HL-60 (cell line): ENCODE measurements at regions not wholly inside any gene's neighbourhood (a gene's known extent, or its start where the extent isn't known, plus 50 kb on each side); places are given as distances from the start of the nearest gene placed in this dataset.

Experiments
- DNase-seq, 2 experiments: peaks; one replicate each; pipeline ENCODE4 v3.0.0-alpha.2; 2010 to 2020; ENCODE audit warnings: low read depth in 1 of 2, low spot score in 1 of 2
- H3K27ac ChIP-seq: fragments of 250-450 bp; sonication (Bioruptor Pico); replicated peaks from 2 replicates; pipeline ENCODE4 v1.5.1; 2020; ENCODE audit warnings: mild to moderate bottlenecking, moderate library complexity
- H3K27me3 ChIP-seq: fragments of 250-450 bp; sonication (Bioruptor Pico); 2 replicates; pipeline ENCODE4 v1.5.1; 2021; ENCODE audit warnings: mild to moderate bottlenecking, moderate library complexity; ENCODE audit not compliant: insufficient read depth, poor library complexity, severe bottlenecking
- H3K4me3 ChIP-seq: replicated peaks from 2 replicates; pipeline ENCODE4 v1.5.1; 2011; ENCODE audit warnings: mild to moderate bottlenecking, control low read depth, low read length; ENCODE audit not compliant: insufficient read depth
- GABPA ChIP-seq: IDR thresholded peaks from 2 replicates; pipeline ENCODE4 v1.6.1; 2012; ENCODE audit warnings: low read depth
- POLR2AphosphoS5 ChIP-seq: IDR thresholded peaks from 2 replicates; pipeline ENCODE4 v1.6.1; 2012; ENCODE audit warnings: low read depth
- REST ChIP-seq: IDR thresholded peaks from 2 replicates; pipeline ENCODE4 v1.6.1; 2012; ENCODE audit warnings: low read depth; ENCODE audit not compliant: insufficient replicate concordance
- SPI1 ChIP-seq: IDR thresholded peaks from 2 replicates; pipeline ENCODE4 v1.6.1; 2012; ENCODE audit warnings: low read depth, mild to moderate bottlenecking, borderline replicate concordance
- TF ChIP-seq, protein P1 (sequence below): IDR thresholded peaks from one replicate; pipeline ENCODE4 v1.5.1; 2011; ENCODE audit warnings: low read length, control low read depth, inconsistent platforms; ENCODE audit not compliant: insufficient read depth

DNA sequence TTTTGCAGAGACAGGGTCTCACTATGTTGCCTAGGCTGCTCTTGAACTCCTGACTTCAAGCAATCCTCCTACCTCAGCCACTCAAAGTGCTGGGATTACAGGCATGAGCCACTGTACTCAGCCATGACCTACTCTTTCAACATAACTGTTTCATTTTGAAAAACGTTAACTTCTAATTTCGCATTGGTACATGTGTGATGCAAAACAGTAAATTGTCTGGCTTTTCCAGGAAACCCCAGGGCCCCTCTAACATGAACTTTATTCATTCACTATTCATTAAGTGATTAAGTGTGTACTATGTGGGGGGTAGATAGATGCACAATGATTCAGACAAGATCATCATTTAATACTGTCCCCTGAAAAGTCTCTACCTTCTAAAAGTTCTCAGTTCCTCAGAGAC, 364.9 kb downstream of the SS18 start:
- peaks cover 5% of the 10 kb centered on the region for H3K27me3 ChIP-seq
- no peak for TF ChIP-seq GABPA
- no peak for TF ChIP-seq REST
- TF ChIP-seq, protein P1, sequence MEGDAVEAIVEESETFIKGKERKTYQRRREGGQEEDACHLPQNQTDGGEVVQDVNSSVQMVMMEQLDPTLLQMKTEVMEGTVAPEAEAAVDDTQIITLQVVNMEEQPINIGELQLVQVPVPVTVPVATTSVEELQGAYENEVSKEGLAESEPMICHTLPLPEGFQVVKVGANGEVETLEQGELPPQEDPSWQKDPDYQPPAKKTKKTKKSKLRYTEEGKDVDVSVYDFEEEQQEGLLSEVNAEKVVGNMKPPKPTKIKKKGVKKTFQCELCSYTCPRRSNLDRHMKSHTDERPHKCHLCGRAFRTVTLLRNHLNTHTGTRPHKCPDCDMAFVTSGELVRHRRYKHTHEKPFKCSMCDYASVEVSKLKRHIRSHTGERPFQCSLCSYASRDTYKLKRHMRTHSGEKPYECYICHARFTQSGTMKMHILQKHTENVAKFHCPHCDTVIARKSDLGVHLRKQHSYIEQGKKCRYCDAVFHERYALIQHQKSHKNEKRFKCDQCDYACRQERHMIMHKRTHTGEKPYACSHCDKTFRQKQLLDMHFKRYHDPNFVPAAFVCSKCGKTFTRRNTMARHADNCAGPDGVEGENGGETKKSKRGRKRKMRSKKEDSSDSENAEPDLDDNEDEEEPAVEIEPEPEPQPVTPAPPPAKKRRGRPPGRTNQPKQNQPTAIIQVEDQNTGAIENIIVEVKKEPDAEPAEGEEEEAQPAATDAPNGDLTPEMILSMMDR = no peak
- TF ChIP-seq POLR2AphosphoS5 = no peak
- TF ChIP-seq SPI1 = no peak
- DNase-seq = no peak
- no peak overlapping the region for H3K4me3 ChIP-seq
- no peak overlapping the region for H3K27ac ChIP-seq

DNA sequence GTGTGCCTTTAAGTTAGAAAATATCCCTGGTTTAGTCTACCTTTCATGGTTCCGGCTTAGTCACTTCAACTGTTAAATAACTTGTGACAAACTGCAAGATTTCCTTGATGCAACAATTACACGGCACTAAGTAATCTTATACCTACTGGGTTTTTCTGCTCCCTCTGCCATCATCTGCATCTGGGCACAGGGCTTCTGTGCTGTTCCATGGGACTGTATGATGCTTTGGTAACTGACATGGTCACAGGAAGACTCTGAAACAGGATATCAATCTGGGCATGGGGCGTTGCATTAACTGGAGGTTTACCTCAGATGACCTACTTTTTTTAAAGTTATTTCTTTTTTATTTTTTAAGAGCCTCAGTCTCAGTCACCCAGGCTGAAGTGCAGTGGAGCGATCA, 365.4 kb downstream of the SS18 start:
- no peak for DNase-seq
- no peak overlapping the region for H3K27ac ChIP-seq
- TF ChIP-seq POLR2AphosphoS5 = no peak
- no peak for TF ChIP-seq REST
- no peak for TF ChIP-seq SPI1
- TF ChIP-seq, protein P1 = no peak
- no peak for TF ChIP-seq GABPA

GRCh38 chr18:25724121-25724520, 366.3 kb downstream of the SS18 start:
- Histone ChIP-seq H3K27ac (no peak overlapping the region), H3K4me3 (no peak overlapping the region), H3K27me3 (peaks cover 5% of the 10 kb centered on the region)
- no peak for DNase-seq
- TF ChIP-seq POLR2AphosphoS5 = no peak
- TF ChIP-seq GABPA = no peak
- TF ChIP-seq SPI1 = no peak
- no peak for TF ChIP-seq REST
- TF ChIP-seq, protein P1 = no peak

More for the DNA sequence above, 365.4 kb downstream of the SS18 start:
- no peak overlapping the region for H3K4me3 ChIP-seq
- H3K27me3 ChIP-seq = peaks cover 5% of the 10 kb centered on the region
